ENCODE measurements at regions not wholly inside any gene's neighbourhood (a gene's known extent, or its start where the extent isn't known, plus 50 kb on each side); places are given as distances from the start of the nearest gene placed in this dataset.
"Not testable (repeated sequence)": the region's sequence is repeated elsewhere in the genome, so short reads cannot be mapped to it uniquely, and the experiment has no call there.

DNA sequence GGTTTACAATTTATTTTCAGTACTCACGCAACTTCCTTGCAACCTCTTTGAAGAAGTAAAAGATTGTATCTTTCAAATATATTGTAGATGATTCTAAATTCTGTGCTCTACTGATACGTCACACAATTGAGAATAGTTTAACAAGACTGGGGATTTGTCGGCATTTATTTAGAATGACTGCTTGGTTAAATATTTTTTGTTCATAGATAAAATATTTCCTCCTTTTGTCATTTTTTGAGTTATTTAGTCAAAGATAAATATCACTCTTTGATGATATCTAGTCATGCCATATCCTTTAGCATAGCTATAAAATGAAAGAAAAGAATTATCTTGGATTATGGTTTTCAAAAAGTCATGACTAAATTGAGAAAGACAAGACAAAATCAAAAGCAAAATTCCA is 2747.8 kb downstream of the PCDH9 start:
- no peak for DNase-seq (ENCODE audit: low read depth in 2 of 3, low spot score in 1 of 3)

DNA sequence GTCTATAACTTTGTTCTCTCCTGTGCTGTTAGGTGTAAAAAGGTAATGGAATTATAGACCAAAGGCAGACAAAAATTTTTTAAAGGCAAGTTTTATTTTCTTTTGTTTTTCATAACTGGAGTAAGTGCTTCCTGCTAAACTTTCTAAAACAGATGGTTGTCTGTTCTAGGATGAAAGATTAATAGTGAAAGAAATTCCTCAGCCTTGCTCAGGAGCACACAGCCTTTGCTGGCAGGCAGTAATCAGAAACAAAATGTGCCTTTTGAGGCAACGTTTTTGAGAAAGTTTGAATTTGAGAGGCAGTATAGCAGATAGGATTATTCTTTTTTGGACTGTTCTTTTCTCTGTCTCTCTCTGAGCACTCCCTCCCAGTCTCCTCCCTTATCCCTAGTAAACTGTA is 2749.5 kb downstream of the PCDH9 start:
- DNase-seq (ENCODE audit: low read depth in 2 of 3, low spot score in 1 of 3) = no peak

DNA sequence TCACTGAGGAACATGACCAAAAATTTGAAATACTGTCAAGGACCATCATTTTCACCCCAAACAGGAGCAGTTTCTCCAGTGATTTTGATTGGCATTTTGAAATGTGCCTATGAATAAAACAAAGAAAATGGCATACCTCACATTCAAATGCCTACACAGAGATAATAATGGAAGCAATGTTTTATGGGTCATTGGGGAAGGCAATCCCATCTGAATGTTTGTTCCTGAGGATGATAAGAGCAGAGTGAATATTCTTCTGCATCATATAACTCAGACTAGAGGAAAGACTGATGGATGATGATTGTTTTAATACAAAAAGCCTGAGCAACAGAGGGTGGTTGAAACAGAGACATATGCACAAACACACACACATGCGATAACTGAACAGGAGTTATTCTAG is 2749.9 kb downstream of the PCDH9 start:
- no peak for DNase-seq (ENCODE audit: low read depth in 2 of 3, low spot score in 1 of 3)

DNA sequence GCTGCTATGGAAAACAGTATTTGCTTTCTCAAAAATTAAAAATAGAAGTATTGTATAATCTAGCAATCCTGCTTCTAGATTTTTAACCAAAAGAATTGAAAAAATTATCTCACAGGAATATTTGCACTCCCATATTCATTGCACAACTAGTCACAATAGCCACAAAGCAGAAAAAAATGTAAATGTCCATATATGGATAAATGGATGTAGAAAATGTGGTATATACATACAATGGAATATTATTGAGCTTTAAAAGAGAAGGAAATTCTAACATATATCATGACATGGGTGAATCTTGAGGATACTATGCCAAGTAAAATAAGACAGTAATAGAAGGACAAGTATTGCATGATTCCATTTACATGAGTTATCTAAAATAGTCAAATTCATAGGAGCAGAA is 2753.0 kb downstream of the PCDH9 start:
- no peak for DNase-seq (ENCODE audit: low read depth in 2 of 3, low spot score in 1 of 3)

DNA sequence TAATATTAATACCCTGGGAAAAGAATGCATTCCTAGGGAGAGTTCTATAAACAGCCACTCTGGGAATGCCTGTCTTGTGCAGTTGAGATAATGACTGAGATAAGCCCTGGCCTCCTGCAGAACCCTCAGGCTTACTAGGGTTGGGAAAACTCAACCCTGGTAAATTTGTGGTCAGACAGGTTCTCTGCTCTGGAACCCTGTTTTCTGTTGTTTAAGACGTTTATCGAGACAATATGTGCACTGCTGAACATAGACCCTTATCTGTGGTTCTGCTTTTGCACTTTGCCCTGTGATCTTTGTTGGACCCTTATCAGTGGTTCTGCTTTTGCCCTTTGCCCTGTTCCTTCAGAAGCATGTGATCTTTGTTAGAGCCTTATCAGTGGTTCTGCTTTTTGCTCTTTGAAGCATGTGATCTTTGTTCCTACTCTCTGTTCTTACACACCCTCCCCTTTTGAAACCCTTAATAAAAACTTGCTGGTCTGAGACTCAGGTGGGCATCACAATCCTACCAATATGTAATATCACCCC is 2754.0 kb downstream of the PCDH9 start:
- not testable (repeated sequence) for DNase-seq (ENCODE audit: low read depth in 2 of 3, low spot score in 1 of 3)

DNA sequence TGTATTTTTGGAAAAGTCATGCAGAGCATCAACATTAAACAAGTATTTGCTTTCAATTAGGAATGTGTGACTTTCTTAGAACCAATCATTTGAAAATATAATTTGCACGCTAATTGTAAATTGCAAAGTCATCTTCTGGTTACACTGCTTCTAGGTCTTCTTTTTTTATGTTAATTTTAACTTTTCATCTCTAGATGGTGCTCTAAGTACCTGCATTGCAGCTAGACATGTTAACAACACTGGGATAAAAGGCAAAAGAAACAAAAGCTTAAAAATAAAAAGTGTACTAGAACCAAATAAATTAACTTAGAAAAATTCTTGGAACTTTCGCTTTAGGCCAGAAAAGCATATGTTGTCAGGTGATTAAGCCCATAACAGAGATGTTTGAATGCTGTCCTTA is 2758.2 kb downstream of the PCDH9 start:
- DNase-seq (ENCODE audit: low read depth in 2 of 3, low spot score in 1 of 3) = no peak

DNA sequence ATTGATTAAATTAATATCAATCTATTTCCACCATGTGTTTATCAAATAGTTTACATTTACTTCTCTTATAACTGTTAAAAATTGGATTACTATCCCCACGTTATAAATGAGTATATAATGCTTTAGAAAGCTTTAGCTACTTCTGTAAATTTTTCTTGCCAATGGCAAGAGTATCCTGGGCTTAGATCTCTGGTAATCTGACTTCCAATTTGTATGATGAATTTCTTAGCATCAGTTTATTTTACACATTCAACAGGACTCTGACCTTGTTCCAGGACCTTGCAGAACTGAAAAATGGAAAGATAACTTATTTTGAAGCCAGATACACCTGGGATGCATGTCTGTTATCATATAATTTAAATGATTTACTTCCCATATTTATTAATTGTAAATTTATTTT is 2759.4 kb downstream of the PCDH9 start:
- DNase-seq (ENCODE audit: low read depth in 2 of 3, low spot score in 1 of 3) = no peak

DNA sequence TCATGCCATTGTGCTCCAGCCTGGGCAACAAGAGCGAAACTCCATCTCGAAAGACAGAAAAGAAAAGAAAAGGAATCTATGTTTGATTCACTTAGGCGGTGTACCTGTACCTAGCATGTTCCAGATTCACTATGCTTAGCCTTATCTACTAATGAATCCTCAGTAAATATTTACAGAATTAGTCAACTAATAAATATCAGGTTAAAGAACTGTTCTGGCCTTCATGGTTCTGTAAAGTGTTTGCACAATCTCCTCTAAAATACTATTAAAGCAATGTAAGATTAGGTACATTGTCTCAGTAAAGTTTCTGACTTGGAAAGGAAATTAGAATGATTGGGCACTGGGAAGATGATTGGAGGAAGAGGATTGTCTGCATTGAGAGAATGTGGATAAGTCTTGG is 2770.4 kb downstream of the PCDH9 start:
- no peak for DNase-seq (ENCODE audit: low read depth in 2 of 3, low spot score in 1 of 3)

DNA sequence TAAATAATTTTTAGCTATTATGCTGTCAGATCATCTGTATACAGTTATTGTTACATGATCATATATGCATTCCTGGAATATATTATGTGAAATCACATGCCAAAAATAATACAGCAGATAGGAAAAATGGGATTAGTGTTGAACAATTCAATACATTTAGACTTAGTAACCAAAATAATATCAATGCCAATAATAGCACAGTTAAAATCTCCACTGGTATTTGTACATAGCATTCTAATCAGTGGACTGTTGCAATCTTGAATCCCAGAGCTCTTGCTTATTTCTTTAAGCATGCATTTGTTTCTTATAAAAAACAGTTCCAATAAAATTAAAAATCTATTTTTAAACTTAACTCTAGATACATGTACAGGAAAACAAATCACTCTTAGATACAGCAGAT is 2772.2 kb downstream of the PCDH9 start:
- no peak for DNase-seq (ENCODE audit: low read depth in 2 of 3, low spot score in 1 of 3)

DNA sequence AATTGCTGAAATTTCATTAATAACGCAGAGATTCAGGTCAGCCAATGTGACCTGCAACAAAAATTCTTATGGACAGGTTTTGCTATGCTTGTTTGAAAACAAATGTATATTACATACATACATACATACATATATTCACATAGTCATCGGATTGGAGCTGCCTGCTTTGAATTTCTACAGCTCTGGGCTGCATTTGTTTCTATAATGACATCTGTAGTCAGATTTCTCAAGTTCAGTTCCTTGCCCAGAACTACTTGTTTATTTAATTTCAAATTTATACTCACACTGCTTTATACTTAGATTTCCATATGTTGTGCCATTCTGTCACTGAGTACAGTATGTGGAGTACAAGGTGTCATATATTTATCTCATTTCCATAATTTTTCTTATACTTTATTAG is 2775.0 kb downstream of the PCDH9 start:
- DNase-seq (ENCODE audit: low read depth in 2 of 3, low spot score in 1 of 3) = no peak

DNA sequence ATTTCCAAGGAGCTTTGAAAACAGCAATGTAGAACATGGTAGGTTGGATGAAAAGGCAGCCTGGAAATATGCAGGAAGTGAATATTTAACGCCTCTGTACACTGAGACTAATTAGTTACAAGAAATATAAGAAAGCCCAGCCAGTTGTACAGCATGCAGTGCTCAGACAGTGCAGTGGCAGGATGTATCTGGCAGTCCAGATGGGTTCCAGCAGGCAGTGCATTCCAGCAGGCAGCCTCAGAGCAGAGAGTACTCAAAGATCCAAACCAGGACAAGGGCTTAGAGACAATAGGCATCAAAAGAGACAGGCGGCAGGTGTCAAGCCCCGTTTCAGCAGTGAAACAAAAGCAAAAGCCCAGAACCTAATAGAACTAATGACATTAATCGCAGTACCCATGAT is 2776.3 kb downstream of the PCDH9 start:
- DNase-seq (ENCODE audit: low read depth in 2 of 3, low spot score in 1 of 3) = no peak

DNA sequence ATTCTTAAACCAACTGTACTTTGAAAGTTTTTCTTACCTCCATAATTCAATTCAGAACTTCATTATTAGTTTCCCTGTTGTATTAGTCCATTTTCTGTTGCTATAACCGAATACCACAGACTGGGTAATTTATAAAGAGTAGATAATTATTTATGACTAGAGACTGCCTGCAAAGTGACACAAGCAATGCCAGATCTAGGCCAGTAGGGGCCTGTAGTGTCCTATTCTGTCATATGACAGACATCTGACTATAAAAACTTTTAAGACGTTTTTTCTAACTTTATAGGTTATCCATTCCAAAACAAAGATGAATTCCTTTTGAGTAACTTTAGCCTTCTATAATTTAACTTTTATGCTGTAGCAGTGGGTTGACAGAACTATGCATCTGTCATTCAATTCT is 2783.8 kb downstream of the PCDH9 start:
- no peak for DNase-seq (ENCODE audit: low read depth in 2 of 3, low spot score in 1 of 3)

DNA sequence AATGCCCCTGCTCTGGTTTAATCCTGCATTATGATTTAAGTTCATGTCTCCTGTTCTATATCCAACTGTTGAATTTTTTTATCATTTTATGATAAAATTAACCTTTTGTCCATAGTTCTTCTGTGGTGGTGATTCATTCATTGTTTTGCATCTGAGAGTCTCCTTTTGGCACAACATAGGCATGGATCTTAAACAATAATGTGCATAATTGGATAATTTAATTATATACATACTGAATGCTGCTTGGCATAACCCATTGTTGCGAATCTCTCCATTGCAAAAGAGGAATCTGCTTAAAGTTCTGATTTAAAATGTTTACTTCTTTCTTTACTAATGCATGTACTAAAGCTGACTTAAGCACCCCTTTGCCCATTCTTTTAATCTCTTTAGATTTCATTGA is 2788.4 kb downstream of the PCDH9 start:
- no peak for DNase-seq (ENCODE audit: low read depth in 2 of 3, low spot score in 1 of 3)

DNA sequence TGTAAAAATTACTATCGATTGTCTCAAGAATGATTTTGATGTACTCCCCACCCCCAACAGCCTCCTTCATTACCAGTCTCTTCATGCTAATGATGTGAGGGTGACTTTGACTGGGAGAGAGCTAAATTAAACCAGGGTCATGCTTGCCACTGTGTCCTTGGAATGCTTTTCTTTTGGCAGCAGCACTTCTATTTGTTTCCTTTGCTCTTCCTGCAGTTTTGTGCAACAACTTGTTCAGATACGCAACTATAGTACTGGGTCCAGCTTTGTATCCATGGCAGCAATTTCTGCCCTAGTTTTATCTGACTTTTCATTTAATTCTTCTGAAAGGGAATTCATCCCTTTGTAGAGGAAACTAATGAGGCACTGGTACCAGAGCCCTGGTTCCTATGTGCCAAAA is 2792.1 kb downstream of the PCDH9 start:
- DNase-seq (ENCODE audit: low read depth in 2 of 3, low spot score in 1 of 3) = no peak

DNA sequence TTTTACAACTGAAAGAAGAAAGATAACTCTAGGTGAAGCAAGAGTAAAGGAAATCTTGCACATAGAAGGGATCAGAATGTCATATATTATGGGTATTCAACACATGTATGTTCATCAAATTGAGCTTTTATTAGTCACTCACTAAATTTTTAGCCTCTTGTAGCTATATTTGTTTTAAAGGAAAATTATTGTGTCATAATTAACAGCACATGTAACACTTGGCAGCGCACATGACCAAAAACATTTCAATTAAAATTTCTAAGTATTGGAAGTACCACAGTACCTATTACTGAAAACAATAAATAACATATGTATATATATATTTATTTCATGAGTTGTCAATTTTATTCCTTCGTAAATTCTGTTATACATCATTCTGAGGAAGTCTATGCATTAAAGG is 2800.4 kb downstream of the PCDH9 start:
- no peak for DNase-seq (ENCODE audit: low read depth in 2 of 3, low spot score in 1 of 3)

DNA sequence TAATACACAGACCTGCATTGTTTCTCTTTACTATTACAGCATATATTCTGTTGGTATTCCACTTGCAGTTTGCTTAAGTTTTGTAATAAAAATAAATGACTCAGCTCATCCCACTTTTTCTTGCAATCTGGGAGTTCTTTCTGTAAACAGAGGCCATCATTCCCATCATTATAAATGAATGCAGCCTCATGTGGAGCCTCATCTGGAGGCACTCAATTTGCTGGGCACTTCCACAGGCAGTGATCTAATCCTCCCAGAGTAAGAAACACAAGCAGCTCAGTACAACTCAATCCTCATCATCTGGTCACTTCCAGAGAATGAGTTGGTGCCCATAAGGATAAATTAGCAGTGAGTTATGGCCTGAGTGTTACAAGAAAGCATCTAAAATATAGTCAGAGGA is 2801.9 kb downstream of the PCDH9 start:
- no peak for DNase-seq (ENCODE audit: low read depth in 2 of 3, low spot score in 1 of 3)

DNA sequence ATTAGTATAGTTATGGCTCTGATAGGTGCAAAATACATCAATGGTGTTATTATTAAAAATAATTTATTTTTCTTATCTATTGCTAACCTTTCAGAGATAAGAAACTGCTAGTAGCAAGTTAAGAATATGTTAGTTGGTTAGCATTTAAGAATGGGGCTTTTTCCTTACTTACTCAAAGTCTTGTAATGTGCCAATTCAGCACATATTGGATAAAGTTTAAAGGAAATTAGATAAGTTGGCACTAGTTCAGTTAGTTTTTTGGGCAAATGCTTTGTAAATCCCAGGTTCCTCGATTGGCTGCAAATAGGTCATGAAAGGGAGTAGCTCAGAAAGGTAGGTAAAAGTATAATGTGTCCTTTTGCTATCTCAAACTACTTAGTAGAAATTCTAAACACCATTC is 2806.7 kb downstream of the PCDH9 start:
- DNase-seq (ENCODE audit: low read depth in 2 of 3, low spot score in 1 of 3) = no peak

DNA sequence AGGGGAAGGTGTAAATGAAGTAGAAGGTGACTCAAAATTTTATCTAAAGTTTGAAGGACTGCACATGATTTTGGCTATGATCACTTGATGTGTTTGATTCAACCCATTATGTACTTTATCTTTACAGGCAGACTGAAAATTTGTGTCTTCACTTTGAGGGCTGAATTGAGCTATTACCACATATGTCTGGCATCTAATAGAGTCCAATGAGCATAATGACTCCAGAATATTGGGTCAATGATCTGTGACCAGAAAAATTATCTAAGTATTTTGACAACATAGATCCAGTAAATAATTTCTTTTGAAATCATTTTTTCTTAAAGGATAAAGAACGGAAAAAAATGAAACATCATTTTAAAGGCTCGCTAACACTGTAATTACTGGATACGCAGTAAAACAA is 2810.0 kb downstream of the PCDH9 start:
- no peak for DNase-seq (ENCODE audit: low read depth in 2 of 3, low spot score in 1 of 3)

DNA sequence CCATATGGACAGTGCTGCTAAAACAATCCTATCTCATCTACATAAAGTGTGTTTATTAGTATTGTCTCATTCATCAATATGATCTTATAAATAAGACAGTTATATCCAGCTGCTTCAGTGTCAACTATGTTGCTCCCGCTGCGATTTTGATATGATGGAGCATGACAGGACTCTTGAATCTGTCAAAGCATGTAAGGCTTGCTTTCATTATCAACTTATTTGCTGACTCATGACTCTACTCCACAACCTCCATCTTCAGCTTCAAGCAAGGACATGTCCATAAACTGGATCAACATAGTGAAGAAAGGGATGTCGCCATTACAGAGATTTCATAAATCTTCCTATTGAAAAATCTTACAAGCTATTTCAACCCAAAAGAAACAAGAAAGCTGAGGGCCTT is 2812.6 kb downstream of the PCDH9 start:
- DNase-seq (ENCODE audit: low read depth in 2 of 3, low spot score in 1 of 3) = no peak

DNA sequence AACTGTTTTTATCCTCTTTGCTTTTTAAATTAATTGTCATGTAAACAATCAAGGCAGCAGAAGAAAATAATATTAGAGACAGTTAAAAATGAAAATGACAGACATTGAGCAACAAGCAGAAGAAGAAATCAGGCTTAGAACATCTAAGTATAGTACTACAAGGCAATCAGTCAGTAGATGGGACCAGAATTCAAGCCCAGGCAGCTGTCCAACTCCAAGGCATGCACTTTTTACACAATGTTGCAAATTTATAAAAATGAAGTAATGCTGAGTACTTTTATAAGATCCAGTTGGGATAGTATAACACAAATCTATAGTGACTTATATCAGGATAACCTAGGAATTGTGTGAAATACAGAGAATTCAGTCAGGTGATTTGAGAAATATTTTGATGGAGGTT is 2815.8 kb downstream of the PCDH9 start:
- no peak for DNase-seq (ENCODE audit: low read depth in 2 of 3, low spot score in 1 of 3)

DNA sequence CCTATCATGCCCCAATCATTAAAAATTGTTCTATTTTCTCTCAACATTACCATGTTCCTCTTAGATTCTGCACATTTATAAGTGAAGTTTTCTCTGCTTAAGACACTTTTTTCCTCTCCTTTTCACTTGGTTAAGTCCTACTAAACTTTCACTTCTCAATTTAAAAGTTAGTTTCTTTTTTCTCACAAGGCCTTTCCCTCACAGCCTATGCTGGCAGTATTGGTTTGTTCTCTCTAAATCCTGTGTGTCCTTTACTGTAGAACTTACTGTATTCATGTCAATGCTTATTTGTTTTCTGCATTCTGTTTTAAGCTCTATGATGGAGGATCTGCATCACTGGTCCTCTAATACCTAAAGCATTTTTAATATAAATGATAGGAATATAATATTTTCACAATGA is 2816.6 kb downstream of the PCDH9 start:
- no peak for DNase-seq (ENCODE audit: low read depth in 2 of 3, low spot score in 1 of 3)

DNA sequence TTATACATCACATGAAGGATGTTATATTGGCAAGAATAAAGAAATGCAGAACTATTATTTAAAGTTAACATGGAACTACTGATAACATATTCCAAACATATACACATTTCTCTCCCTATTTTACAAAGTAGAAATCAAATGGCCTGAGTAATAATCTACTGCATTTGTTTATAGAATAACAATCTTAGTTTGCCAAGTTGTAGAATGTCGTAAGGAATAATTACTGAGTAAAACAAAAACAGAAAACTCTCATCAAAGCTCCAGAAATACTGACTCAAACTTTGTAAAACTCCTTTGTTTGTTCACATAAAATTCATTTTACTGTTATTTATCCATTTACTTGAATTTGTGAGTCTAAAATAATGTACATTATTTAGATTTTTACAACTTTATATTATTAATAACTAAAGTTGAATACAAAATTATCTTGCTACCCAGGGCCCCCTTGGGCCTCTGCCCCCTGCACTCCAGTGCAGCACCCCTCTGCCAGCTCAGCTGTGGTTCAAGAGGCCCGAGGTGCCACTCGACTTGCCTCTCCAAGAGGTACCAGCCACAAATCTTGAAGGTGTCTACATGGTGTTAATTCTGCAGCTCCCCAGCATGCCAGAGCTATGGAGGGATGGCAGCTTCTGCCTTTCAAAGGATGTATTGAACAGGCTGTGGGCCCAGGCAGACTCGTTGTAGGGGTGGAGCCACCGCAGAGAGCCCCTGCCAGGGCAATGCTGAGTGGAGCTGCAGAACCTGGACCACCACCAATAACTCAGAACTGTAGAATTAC is 2819.7 kb downstream of the PCDH9 start:
- DNase-seq (ENCODE audit: low read depth in 2 of 3, low spot score in 1 of 3) = no peak

DNA sequence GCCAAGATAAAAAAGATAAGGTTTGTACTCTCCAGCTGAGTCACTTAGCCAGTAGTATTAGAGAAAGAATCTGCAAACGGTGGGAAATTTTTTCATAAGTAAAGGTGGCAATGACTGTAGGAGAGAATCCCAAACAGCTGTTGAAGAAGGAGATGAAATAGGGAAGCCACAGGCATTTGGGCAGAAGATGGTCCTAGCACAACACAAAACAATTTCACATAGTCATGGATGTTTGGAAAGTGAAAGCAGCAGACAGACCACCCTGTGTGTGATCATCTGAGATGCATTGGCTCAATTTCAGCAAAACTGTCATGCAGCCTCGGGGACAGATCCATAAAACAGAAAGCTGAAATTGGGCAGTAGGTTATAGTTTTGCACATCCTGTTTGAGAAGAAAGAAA is 2832.4 kb downstream of the PCDH9 start:
- no peak for DNase-seq (ENCODE audit: low read depth in 2 of 3, low spot score in 1 of 3)
